GM23338 (cell line): ENCODE measurements at regions not wholly inside any gene's neighbourhood (a gene's known extent, or its start where the extent isn't known, plus 50 kb on each side); places are given as distances from the start of the nearest gene placed in this dataset.
"Not testable (repeated sequence)": the region's sequence is repeated elsewhere in the genome, so short reads cannot be mapped to it uniquely, and the experiment has no call there.

Source experiments
- ATAC-seq: fragments of 200-7000 bp; cut with Tn5 transposase; 3 replicates; pipeline ENCODE4 v1.9.1; 2020
- DNase-seq: peaks from one replicate; pipeline ENCODE4 v3.0.0-alpha.2; 2015; ENCODE audit warnings: low spot score
- H2AFZ ChIP-seq: fragments of 200-600 bp; sonication (generic); 2 replicates; pipeline ENCODE4 v1.8.0; 2016; ENCODE audit warnings: antibody characterized with exemption, mild to moderate bottlenecking, moderate library complexity
- H3F3A ChIP-seq: fragments of 200-600 bp; sonication (generic); replicated peaks from 2 replicates; pipeline ENCODE4 v1.8.0; 2017; ENCODE audit warnings: antibody characterized with exemption, mixed run types, low read depth
- H3K27ac ChIP-seq: fragments of 200-600 bp; sonication (generic); 2 replicates; pipeline ENCODE4 v1.6.1; 2016; ENCODE audit warnings: low read depth
- H3K27me3 ChIP-seq: fragments of 200-600 bp; sonication (generic); 2 replicates; pipeline ENCODE4 v1.8.0; 2016; ENCODE audit warnings: mild to moderate bottlenecking, mixed run types, moderate library complexity; ENCODE audit not compliant: insufficient read depth
- H3K36me3 ChIP-seq: fragments of 200-600 bp; sonication (generic); 2 replicates; pipeline ENCODE4 v1.8.0; 2016; ENCODE audit warnings: mild to moderate bottlenecking; ENCODE audit not compliant: insufficient read depth
- H3K4me1 ChIP-seq: fragments of 200-600 bp; sonication (generic); 2 replicates; pipeline ENCODE4 v1.8.0; 2016; ENCODE audit warnings: mild to moderate bottlenecking, moderate library complexity; ENCODE audit not compliant: insufficient read depth
- H3K4me2 ChIP-seq: fragments of 200-600 bp; sonication (generic); 2 replicates; pipeline ENCODE4 v1.7.1; 2017; ENCODE audit warnings: mixed run types
- H3K4me3 ChIP-seq: fragments of 200-600 bp; sonication (generic); 2 replicates; pipeline ENCODE4 v1.6.1; 2016; ENCODE audit warnings: mixed run types
- H3K79me2 ChIP-seq: fragments of 200-600 bp; sonication (generic); replicated peaks from 2 replicates; pipeline ENCODE4 v1.8.0; 2017; ENCODE audit warnings: mild to moderate bottlenecking; ENCODE audit not compliant: insufficient read depth
- H3K9me2 ChIP-seq: fragments of 200-600 bp; sonication (generic); 2 replicates; pipeline ENCODE4 v1.8.0; 2017; ENCODE audit not compliant: insufficient read depth
- H4K20me1 ChIP-seq: fragments of 200-600 bp; sonication (generic); replicated peaks from 2 replicates; pipeline ENCODE4 v1.8.0; 2017; ENCODE audit warnings: mild to moderate bottlenecking; ENCODE audit not compliant: insufficient read depth
- H3K27ac Mint-ChIP-seq: 2 replicates; pipeline ENCODE4 v1.8.0; 2020; ENCODE audit warnings: inconsistent platforms, mild to moderate bottlenecking, moderate library complexity, mixed read lengths
- H3K27me3 Mint-ChIP-seq: 3 replicates; pipeline ENCODE4 v1.8.0; 2022; ENCODE audit warnings: low read depth, mild to moderate bottlenecking, moderate library complexity, mixed read lengths, inconsistent platforms; ENCODE audit not compliant: insufficient read depth, poor library complexity
- H3K36me3 Mint-ChIP-seq: 3 replicates; pipeline ENCODE4 v1.8.0; 2021; ENCODE audit warnings: low read depth, mild to moderate bottlenecking, inconsistent platforms, moderate library complexity, mixed read lengths
- H3K4me1 Mint-ChIP-seq: 3 replicates; pipeline ENCODE4 v1.8.0; 2020; ENCODE audit warnings: mild to moderate bottlenecking, inconsistent platforms, mixed read lengths
- H3K4me3 Mint-ChIP-seq: 3 replicates; pipeline ENCODE4 v1.8.0; 2021; ENCODE audit warnings: moderate library complexity, mild to moderate bottlenecking, inconsistent platforms, mixed read lengths
- H3K9me3 Mint-ChIP-seq: 3 replicates; pipeline ENCODE4 v1.8.0; 2020; ENCODE audit warnings: moderate library complexity, mild to moderate bottlenecking, inconsistent platforms, mixed read lengths
- CREB1 ChIP-seq: fragments of 250-450 bp; sonication (Bioruptor Pico); IDR thresholded peaks from 2 replicates; pipeline ENCODE4 v1.5.0; 2020; ENCODE audit warnings: low read depth, mild to moderate bottlenecking, moderate library complexity
- EZH2phosphoT487 ChIP-seq: fragments of 200-600 bp; sonication (generic); IDR thresholded peaks from one replicate; pipeline ENCODE4 v1.8.1; 2018; ENCODE audit warnings: antibody characterized with exemption; ENCODE audit not compliant: unreplicated experiment
- JUNB ChIP-seq: IDR thresholded peaks from one replicate; pipeline ENCODE4 v1.6.1; 2016; ENCODE audit warnings: antibody characterized with exemption; ENCODE audit not compliant: unreplicated experiment
- NANOG ChIP-seq: IDR thresholded peaks from 2 replicates; pipeline ENCODE4 v1.6.1; 2016; ENCODE audit warnings: antibody characterized with exemption, borderline replicate concordance
- STAT1 ChIP-seq: IDR thresholded peaks from one replicate; pipeline ENCODE4 v1.6.1; 2016; ENCODE audit warnings: antibody characterized with exemption; ENCODE audit not compliant: unreplicated experiment
- ZNF462 ChIP-seq: fragments of 250-450 bp; sonication (Bioruptor Pico); IDR thresholded peaks from 2 replicates; pipeline ENCODE4 v1.5.0; 2020; ENCODE audit warnings: mild to moderate bottlenecking, moderate library complexity
- TF ChIP-seq, protein P1 (sequence below): IDR thresholded peaks from one replicate; pipeline ENCODE4 v1.6.1; 2018; ENCODE audit warnings: antibody characterized with exemption; ENCODE audit not compliant: unreplicated experiment
- TF ChIP-seq, protein P2 (sequence below), 2 experiments: fragments of 200-600 bp in 1 of 2; sonication (generic) in 1 of 2; conservative IDR thresholded peaks; 2 replicates each; pipeline versions ENCODE4 v1.5.1 to v1.6.1; 2016 to 2017; ENCODE audit warnings: antibody characterized with exemption in 2 of 2, low read depth in 2 of 2, mild to moderate bottlenecking in 2 of 2, moderate library complexity in 1 of 2

- no peak for TF ChIP-seq JUNB
- TF ChIP-seq, protein P1, sequence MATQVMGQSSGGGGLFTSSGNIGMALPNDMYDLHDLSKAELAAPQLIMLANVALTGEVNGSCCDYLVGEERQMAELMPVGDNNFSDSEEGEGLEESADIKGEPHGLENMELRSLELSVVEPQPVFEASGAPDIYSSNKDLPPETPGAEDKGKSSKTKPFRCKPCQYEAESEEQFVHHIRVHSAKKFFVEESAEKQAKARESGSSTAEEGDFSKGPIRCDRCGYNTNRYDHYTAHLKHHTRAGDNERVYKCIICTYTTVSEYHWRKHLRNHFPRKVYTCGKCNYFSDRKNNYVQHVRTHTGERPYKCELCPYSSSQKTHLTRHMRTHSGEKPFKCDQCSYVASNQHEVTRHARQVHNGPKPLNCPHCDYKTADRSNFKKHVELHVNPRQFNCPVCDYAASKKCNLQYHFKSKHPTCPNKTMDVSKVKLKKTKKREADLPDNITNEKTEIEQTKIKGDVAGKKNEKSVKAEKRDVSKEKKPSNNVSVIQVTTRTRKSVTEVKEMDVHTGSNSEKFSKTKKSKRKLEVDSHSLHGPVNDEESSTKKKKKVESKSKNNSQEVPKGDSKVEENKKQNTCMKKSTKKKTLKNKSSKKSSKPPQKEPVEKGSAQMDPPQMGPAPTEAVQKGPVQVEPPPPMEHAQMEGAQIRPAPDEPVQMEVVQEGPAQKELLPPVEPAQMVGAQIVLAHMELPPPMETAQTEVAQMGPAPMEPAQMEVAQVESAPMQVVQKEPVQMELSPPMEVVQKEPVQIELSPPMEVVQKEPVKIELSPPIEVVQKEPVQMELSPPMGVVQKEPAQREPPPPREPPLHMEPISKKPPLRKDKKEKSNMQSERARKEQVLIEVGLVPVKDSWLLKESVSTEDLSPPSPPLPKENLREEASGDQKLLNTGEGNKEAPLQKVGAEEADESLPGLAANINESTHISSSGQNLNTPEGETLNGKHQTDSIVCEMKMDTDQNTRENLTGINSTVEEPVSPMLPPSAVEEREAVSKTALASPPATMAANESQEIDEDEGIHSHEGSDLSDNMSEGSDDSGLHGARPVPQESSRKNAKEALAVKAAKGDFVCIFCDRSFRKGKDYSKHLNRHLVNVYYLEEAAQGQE, result no peak
Measured at GRCh38 chrX:40949071-40949470, 136.2 kb upstream of the USP9X start (continued).

- H3F3A ChIP-seq, result 0 out of 2 replicates have a peak, but pooled peaks cover 2% of the 10 kb centered on the region
- Mint-ChIP-seq H3K36me3 (peaks cover 17% of the 10 kb centered on the region), H3K4me1 (peaks cover 29% of the 10 kb centered on the region), H3K27ac (peak overlapping the region; percentile 86; the same call in 1 of the 2 replicates), H3K9me3 (peaks cover 6% of the 10 kb centered on the region), H3K27me3 (peaks cover 2% of the 10 kb centered on the region), H3K4me3 (peak overlapping the region; percentile 51)
- peak overlapping the region; percentile 46 for H3K4me2 ChIP-seq
- ATAC-seq (peak; percentile 98), DNase-seq (peak; percentile 79)
- peak overlapping the region; percentile 96 for H3K27ac ChIP-seq
- H3K4me1 ChIP-seq, result 0 out of 2 replicates have a peak, but pooled peaks cover 8% of the 10 kb centered on the region
- no peaks in the 10 kb centered on the region for H3K9me2 ChIP-seq
- 0 out of 2 replicates have a peak overlapping the region, but pooled peaks have one; percentile 12 for H3K4me3 ChIP-seq
- no peaks in the 10 kb centered on the region for H3K79me2 ChIP-seq
- TF ChIP-seq NANOG (peak; percentile 58; the same call in 1 of the 2 replicates), CREB1 (no peak), ZNF462 (CRISPR knock-in tag) (0 out of 2 replicates have a peak, but pooled peaks have one; percentile 48), STAT1 (no peak), EZH2phosphoT487 (no peak)
- TF ChIP-seq, protein P2, sequence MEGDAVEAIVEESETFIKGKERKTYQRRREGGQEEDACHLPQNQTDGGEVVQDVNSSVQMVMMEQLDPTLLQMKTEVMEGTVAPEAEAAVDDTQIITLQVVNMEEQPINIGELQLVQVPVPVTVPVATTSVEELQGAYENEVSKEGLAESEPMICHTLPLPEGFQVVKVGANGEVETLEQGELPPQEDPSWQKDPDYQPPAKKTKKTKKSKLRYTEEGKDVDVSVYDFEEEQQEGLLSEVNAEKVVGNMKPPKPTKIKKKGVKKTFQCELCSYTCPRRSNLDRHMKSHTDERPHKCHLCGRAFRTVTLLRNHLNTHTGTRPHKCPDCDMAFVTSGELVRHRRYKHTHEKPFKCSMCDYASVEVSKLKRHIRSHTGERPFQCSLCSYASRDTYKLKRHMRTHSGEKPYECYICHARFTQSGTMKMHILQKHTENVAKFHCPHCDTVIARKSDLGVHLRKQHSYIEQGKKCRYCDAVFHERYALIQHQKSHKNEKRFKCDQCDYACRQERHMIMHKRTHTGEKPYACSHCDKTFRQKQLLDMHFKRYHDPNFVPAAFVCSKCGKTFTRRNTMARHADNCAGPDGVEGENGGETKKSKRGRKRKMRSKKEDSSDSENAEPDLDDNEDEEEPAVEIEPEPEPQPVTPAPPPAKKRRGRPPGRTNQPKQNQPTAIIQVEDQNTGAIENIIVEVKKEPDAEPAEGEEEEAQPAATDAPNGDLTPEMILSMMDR (conservative IDR thresholded peaks at IDR 0.05; ENCODE audit: low read depth in 2 of 2), result no peak
- H3K36me3 ChIP-seq, result no peaks in the 10 kb centered on the region
- H2AFZ ChIP-seq, result no peak overlapping the region
- H4K20me1 ChIP-seq, result no peaks in the 10 kb centered on the region
- no peaks in the 10 kb centered on the region for H3K27me3 ChIP-seq
Measured at GRCh38 chrX:40950546-40950945, 134.7 kb upstream of the USP9X start.

GRCh38 chrX:40951407-40951806 lies 133.8 kb upstream of the USP9X start:
- peak overlapping the region; percentile 96 for H3K27ac ChIP-seq
- H4K20me1 ChIP-seq, H3K79me2 ChIP-seq, DNase-seq, H3K9me2 ChIP-seq, ATAC-seq, H3F3A ChIP-seq, H3K4me3 ChIP-seq, H2AFZ ChIP-seq, H3K27me3 Mint-ChIP-seq, H3K4me1 ChIP-seq, H3K9me3 Mint-ChIP-seq, H3K36me3 ChIP-seq, H3K27me3 ChIP-seq: not testable (repeated sequence)
- peak overlapping the region; percentile 19; the same call in 1 of the 2 replicates for H3K4me2 ChIP-seq
- Mint-ChIP-seq H3K27ac (peak overlapping the region; percentile 85), H3K4me3 (peak overlapping the region; percentile 51; the same call in 1 of the 3 replicates), H3K36me3 (peaks cover 21% of the 10 kb centered on the region), H3K4me1 (peaks cover 27% of the 10 kb centered on the region)
